Panc1 (cell line): ENCODE measurements at regions not wholly inside any gene's neighbourhood (a gene's known extent, or its start where the extent isn't known, plus 50 kb on each side); places are given as distances from the start of the nearest gene placed in this dataset.

Source experiments
- POLR2AphosphoS5 ChIP-seq: IDR thresholded peaks from 2 replicates; pipeline ENCODE4 v1.6.1; 2012; ENCODE audit warnings: mild to moderate bottlenecking, low read depth, low read length, moderate library complexity
- REST ChIP-seq, 2 experiments: IDR thresholded peaks; 2 replicates each; pipeline ENCODE4 v1.6.1; 2011 to 2012; ENCODE audit warnings: low read depth in 2 of 2, control low read depth in 1 of 2, low read length in 1 of 2, mild to moderate bottlenecking in 1 of 2, moderate library complexity in 1 of 2; ENCODE audit not compliant: insufficient read depth in 1 of 2
- SIN3A ChIP-seq: IDR thresholded peaks from 2 replicates; pipeline ENCODE4 v1.6.1; 2012; ENCODE audit warnings: low read depth, mild to moderate bottlenecking, low read length, moderate library complexity, borderline replicate concordance; ENCODE audit not compliant: insufficient read depth
- TF ChIP-seq, protein P1 (sequence below): fragments of 450-650 bp; IDR thresholded peaks from 2 replicates; pipeline ENCODE4 v1.5.1; 2017; ENCODE audit warnings: mild to moderate bottlenecking

DNA sequence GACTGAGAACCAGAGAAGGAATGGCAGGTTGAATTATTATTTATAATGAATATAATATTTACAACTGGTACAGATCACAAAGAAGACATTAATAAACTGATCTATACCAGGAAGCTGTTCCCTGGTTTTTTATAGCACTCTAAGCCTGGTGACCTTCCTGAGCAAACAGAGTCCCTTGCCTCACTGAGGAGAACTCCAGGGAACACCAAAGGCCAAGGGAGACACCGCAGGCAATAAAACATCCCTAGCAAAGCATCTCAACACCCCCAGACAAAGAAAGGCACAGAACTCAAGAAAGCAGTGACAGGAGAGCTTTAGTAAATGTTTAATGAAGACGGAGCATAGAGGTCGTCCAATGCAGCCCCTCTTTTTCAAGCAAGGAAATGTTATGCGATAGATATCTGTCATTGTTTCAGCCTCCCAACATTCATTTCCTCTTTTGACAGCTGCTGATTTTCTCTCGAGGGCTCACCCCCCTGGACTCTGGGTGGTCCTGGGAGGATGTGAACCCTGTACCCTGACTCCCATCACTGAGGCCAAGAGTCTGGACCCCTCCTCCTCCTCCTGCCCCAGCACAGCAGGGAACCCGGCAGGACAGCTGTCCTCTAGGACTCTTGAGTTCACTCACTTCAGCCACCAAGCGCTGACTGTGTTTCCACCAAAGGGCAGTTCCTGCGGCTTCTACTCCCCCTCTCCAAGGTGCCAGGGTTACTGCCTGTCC is 342.5 kb upstream of the GATB start:
- TF ChIP-seq POLR2AphosphoS5 = no peak
- TF ChIP-seq, protein P1, sequence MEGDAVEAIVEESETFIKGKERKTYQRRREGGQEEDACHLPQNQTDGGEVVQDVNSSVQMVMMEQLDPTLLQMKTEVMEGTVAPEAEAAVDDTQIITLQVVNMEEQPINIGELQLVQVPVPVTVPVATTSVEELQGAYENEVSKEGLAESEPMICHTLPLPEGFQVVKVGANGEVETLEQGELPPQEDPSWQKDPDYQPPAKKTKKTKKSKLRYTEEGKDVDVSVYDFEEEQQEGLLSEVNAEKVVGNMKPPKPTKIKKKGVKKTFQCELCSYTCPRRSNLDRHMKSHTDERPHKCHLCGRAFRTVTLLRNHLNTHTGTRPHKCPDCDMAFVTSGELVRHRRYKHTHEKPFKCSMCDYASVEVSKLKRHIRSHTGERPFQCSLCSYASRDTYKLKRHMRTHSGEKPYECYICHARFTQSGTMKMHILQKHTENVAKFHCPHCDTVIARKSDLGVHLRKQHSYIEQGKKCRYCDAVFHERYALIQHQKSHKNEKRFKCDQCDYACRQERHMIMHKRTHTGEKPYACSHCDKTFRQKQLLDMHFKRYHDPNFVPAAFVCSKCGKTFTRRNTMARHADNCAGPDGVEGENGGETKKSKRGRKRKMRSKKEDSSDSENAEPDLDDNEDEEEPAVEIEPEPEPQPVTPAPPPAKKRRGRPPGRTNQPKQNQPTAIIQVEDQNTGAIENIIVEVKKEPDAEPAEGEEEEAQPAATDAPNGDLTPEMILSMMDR = no peak
- no peak for TF ChIP-seq REST (IDR thresholded peaks at IDR 0.05; ENCODE audit: insufficient read depth in 1 of 2, low read depth in 2 of 2, low read length in 1 of 2)
- no peak for TF ChIP-seq SIN3A
